ENCODE measurements at regions not wholly inside any gene's neighbourhood (a gene's known extent, or its start where the extent isn't known, plus 50 kb on each side); places are given as distances from the start of the nearest gene placed in this dataset.

GRCh38 chr4:115944146-115944905, 830.9 kb upstream of the NDST4 start:
- Histone ChIP-seq H3K4me3 (ENCODE audit: low read depth in 2 of 2, low read length in 2 of 2) (no peak overlapping the region), H3K36me3 (ENCODE audit: control insufficient read depth, insufficient read depth, low read length) (no peaks in the 10 kb centered on the region), H3K9me3 (ENCODE audit: control insufficient read depth, insufficient read depth, low read depth, low read length) (no peaks in the 10 kb centered on the region), H3K4me1 (ENCODE audit: control insufficient read depth, insufficient read depth, low read length) (no peaks in the 10 kb centered on the region), H3K27me3 (ENCODE audit: control insufficient read depth, insufficient read depth, low read length) (no peaks in the 10 kb centered on the region), H3K27ac (ENCODE audit: low read length) (no peak overlapping the region)
- intact Hi-C loops (cut with micrococcal nuclease; ENCODE audit: unreplicated experiment) (no loop called here), in situ Hi-C loops (cut with HindIII; ENCODE audit: low pct_unique_long_range_greater_than_20kb, low sequenced_read_pairs) (no loop called here)
- TF ChIP-seq TCF7L2 (IDR thresholded peaks at IDR 0.05; ENCODE audit: low read depth, low read length), result no peak
- POLR2A ChIA-PET, result no interaction called here
- ATAC-seq, result no peak
- CTCF ChIA-PET, result no interaction called here
- BruUV-seq (replicated peaks), result no TSS peak
- DNase-seq (ENCODE audit: low read depth, low spot score), result no peak

DNA sequence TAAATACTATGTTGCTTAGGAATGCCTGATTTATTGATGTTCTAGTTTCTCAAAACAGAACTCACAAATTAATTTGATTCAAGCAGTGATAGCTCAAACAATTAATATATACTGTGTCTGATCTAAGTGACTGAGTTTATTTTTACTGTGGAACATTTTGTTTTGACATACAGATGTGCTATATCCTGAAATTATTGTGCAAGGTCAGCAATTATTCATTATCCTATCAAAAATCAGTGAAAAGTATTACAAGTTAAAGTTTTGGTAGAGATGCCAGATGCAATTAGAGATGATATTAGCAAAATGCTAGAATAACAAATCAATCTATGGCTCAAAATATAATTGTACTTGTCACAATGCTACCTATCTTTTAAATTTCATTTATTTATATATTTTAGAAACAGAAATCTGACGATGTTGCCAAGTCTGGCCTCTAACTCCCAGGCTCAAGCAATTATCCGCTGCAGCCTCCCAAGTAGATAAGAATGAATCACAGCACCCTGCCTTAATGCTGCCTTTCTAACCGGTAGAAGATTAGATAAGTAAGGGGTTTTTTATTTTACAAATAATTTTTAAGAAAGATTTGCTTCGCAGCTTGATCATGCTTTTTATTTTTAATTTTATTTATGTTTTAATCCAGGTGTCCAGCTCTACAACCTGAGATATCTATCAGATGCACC, 825.5 kb upstream of the NDST4 start:
- intact Hi-C loops (cut with micrococcal nuclease; ENCODE audit: unreplicated experiment), result no loop called here
- H3K36me3 ChIP-seq (ENCODE audit: control insufficient read depth, insufficient read depth, low read length), result no peaks in the 10 kb centered on the region
- no peaks in the 10 kb centered on the region for H3K27me3 ChIP-seq (ENCODE audit: control insufficient read depth, insufficient read depth, low read length)
- no peak for ATAC-seq
- in situ Hi-C loops (cut with HindIII; ENCODE audit: low pct_unique_long_range_greater_than_20kb, low sequenced_read_pairs), result no loop called here
- H3K9me3 ChIP-seq (ENCODE audit: control insufficient read depth, insufficient read depth, low read depth, low read length), result no peaks in the 10 kb centered on the region
- DNase-seq (ENCODE audit: low read depth, low spot score), result no peak
- BruUV-seq (replicated peaks), result no TSS peak
- ChIA-PET POLR2A (no interaction called here), CTCF (no interaction called here)
- TF ChIP-seq SIN3A (IDR thresholded peaks at IDR 0.05; ENCODE audit: borderline replicate concordance, insufficient read depth, low read depth, low read length) (no peak), REST (IDR thresholded peaks at IDR 0.05; ENCODE audit: insufficient read depth in 1 of 2, low read depth in 2 of 2, low read length in 1 of 2) (no peak), TCF7L2 (IDR thresholded peaks at IDR 0.05; ENCODE audit: low read depth, low read length) (no peak), CTCF (IDR thresholded peaks at IDR 0.05) (no peak), POLR2AphosphoS5 (IDR thresholded peaks at IDR 0.05; ENCODE audit: low read depth, low read length) (no peak)
- no peak overlapping the region for H3K4me3 ChIP-seq (ENCODE audit: low read depth in 2 of 2, low read length in 2 of 2)
- H3K4me1 ChIP-seq (ENCODE audit: control insufficient read depth, insufficient read depth, low read length), result no peaks in the 10 kb centered on the region
- H3K27ac ChIP-seq (ENCODE audit: low read length), result no peak overlapping the region

DNA sequence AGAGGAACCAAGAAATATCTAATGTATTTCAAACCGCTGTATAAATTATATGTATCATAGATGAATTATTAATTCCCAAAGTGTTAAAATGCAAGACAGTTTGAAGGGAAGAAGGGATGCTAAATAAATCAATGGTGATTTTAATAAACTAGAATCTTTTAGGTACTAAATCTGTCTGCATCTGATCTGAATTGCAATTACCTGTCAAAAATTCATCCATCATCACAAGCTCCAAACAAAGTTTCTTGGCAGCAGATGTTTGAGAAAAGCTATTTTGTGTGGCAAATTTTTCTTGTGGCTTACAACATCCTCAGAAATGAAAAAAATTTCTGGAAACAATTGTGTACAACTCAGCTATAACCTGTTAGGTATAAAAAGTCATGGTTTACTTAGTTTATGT, 816.0 kb upstream of the NDST4 start:
- H3K4me1 ChIP-seq (ENCODE audit: control insufficient read depth, insufficient read depth, low read length), result no peaks in the 10 kb centered on the region
- BruUV-seq (replicated peaks), result no TSS peak
- no peak overlapping the region for H3K4me3 ChIP-seq (ENCODE audit: low read depth in 2 of 2, low read length in 2 of 2)
- H3K27ac ChIP-seq (ENCODE audit: low read length), result no peak overlapping the region
- in situ Hi-C loops (cut with HindIII; ENCODE audit: low pct_unique_long_range_greater_than_20kb, low sequenced_read_pairs) (no loop called here), intact Hi-C loops (cut with micrococcal nuclease; ENCODE audit: unreplicated experiment) (no loop called here)
- DNase-seq (ENCODE audit: low read depth, low spot score), result no peak
- no peak for TF ChIP-seq TCF7L2 (IDR thresholded peaks at IDR 0.05; ENCODE audit: low read depth, low read length)
- TF ChIP-seq POLR2AphosphoS5 (IDR thresholded peaks at IDR 0.05; ENCODE audit: low read depth, low read length), result no peak
- TF ChIP-seq SIN3A (IDR thresholded peaks at IDR 0.05; ENCODE audit: borderline replicate concordance, insufficient read depth, low read depth, low read length), result no peak
- no peak for TF ChIP-seq CTCF (IDR thresholded peaks at IDR 0.05)
- no peak for TF ChIP-seq REST (IDR thresholded peaks at IDR 0.05; ENCODE audit: insufficient read depth in 1 of 2, low read depth in 2 of 2, low read length in 1 of 2)
- CTCF ChIA-PET, result no interaction called here
- no peaks in the 10 kb centered on the region for H3K36me3 ChIP-seq (ENCODE audit: control insufficient read depth, insufficient read depth, low read length)
- no peaks in the 10 kb centered on the region for H3K9me3 ChIP-seq (ENCODE audit: control insufficient read depth, insufficient read depth, low read depth, low read length)
- POLR2A ChIA-PET, result no interaction called here
- no peaks in the 10 kb centered on the region for H3K27me3 ChIP-seq (ENCODE audit: control insufficient read depth, insufficient read depth, low read length)
- ATAC-seq, result no peak
